Testis (tissue), 2 donors: ENCODE measurements at regions not wholly inside any gene's neighbourhood (a gene's known extent, or its start where the extent isn't known, plus 50 kb on each side); places are given as distances from the start of the nearest gene placed in this dataset.

Source experiments
- POLR2A ChIP-seq: fragments of 450-650 bp; IDR thresholded peaks from one replicate; pipeline ENCODE4 v1.6.1; 2017; ENCODE audit warnings: antibody characterized with exemption, mild to moderate bottlenecking, moderate library complexity
- TF ChIP-seq, protein P1 (sequence below), 3 experiments: fragments of 450-650 bp in 2 of 3; fragments of 200-600 bp in 1 of 3; sonication (generic) in 1 of 3; IDR thresholded peaks; one replicate each; pipeline ENCODE4 v1.5.1; 2016 to 2019; ENCODE audit warnings: antibody characterized with exemption in 3 of 3, mild to moderate bottlenecking in 2 of 3, moderate library complexity in 1 of 3

DNA sequence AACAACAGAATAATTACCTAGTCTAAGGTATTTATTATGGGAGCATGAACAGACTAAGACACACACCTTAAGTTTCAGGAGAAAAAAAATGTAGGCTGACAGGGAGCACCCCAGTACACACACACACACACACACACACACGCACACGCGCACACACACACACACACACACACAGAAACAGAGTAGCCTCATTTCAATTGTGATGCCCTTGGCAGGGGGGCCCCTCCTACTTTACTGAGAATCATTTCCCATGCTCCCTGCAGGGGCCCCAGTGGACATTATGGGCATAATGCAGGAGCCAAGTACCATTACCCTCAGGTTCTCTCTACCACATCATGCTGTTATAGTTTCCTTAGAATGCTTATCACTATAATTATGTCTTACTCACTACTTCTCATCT lies 104.9 kb downstream of the CDC7 start:
- TF ChIP-seq, protein P1, sequence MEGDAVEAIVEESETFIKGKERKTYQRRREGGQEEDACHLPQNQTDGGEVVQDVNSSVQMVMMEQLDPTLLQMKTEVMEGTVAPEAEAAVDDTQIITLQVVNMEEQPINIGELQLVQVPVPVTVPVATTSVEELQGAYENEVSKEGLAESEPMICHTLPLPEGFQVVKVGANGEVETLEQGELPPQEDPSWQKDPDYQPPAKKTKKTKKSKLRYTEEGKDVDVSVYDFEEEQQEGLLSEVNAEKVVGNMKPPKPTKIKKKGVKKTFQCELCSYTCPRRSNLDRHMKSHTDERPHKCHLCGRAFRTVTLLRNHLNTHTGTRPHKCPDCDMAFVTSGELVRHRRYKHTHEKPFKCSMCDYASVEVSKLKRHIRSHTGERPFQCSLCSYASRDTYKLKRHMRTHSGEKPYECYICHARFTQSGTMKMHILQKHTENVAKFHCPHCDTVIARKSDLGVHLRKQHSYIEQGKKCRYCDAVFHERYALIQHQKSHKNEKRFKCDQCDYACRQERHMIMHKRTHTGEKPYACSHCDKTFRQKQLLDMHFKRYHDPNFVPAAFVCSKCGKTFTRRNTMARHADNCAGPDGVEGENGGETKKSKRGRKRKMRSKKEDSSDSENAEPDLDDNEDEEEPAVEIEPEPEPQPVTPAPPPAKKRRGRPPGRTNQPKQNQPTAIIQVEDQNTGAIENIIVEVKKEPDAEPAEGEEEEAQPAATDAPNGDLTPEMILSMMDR (IDR thresholded peaks at IDR 0.05): no peak
- no peak for TF ChIP-seq POLR2A
